ENCODE measurements at regions not wholly inside any gene's neighbourhood (a gene's known extent, or its start where the extent isn't known, plus 50 kb on each side); places are given as distances from the start of the nearest gene placed in this dataset.

DNA sequence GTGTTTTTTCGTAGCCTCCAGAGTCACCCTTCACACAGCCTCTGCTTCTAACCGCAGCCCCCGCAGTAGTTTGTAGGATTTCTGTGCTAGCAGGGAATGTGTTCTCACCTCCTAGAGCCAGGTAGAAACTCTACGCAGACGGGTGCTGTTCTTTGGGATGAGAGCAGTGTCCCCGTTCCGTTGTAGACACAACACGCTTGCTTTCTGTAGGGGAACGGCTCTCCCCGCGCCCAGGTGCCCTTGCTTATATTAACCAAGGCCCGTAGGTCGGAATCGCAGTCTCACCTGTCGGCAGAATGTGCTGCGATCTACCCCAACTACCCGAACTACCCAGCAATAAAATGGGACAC is 111.8 kb upstream of the NBPF11 start (continued):
- no peak for TF ChIP-seq SNAPC5 (CRISPR knock-in tag; IDR thresholded peaks at IDR 0.05; ENCODE audit: borderline replicate concordance)
- 0 out of 2 replicates have a peak, but pooled peaks have one; percentile 56 for TF ChIP-seq ZKSCAN5 (CRISPR knock-in tag; IDR thresholded peaks at IDR 0.05)
- TF ChIP-seq TAF1 (CRISPR knock-in tag; IDR thresholded peaks at IDR 0.05): 0 out of 2 replicates have a peak, but pooled peaks have one; percentile 9

DNA sequence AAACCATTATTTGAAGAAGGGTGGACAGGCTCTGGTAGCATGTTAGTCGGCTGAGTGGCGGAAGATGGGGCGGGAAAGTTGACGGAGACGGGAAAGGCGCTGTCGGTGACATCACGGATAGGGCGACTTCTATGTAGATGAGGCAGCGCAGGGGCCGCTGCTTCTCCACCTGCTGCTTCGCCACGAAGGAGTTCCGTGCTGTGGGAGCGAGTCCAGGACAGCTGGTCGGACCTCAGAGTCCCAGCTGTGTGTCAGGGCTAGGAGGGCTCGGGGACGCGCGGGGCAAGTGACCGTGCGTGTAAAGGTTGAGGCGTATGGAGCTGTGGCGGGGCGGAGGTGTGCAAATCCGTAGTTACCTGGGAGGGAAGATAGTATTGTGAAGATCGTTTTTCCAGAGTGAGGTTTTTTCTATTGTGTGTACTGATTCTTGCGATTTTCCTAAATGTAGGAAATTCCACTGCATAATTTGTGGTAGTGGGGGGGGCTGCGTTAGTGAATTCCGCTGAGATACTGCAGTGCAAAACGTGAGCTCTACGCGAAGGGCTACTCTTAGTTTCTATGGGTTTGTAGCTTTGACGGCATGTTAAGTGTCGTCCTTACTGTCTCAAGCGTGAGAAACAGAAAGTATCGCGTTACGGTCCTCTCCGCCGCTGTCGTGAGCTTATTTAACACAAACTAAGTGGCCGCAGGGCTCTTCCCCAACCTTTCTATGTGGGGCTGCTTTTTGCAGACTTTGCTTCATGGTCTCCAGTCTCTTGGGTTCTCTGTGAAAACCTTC is 111.2 kb upstream of the NBPF11 start:
- H2AFZ ChIP-seq (ENCODE audit: low read length): peak overlapping the region; percentile 9
- TSS peak; percentile 100 for BruUV-seq (replicated peaks)
- H3K4me2 ChIP-seq (ENCODE audit: low read depth, low read length): peak overlapping the region; percentile 89
- ChIA-PET CTCF (ENCODE audit: low intra/inter-chr PET ratio, low total read pairs) (no interaction called here), POLR2A (interaction anchor here (0.8 to 1.3 kb wide), 5 partner anchors 34 to 225 kb away, joined by 3 to 34 read pairs (median 3); no protein-coding TSS in a partner anchor)
- H3K36me3 ChIP-seq (replicated peaks in 1 of 2; ENCODE audit: control insufficient read depth in 1 of 2, insufficient read depth in 2 of 2, low read length in 2 of 2): no peaks in the 10 kb centered on the region
- H3K27me3 ChIP-seq (ENCODE audit: control insufficient read depth in 1 of 2, insufficient read depth in 2 of 2, low read length in 2 of 2): peaks cover 0 to 9% of the 10 kb centered on the region in 2 experiments; a peak in 2 of 5 replicates
- FAIRE-seq (no peak), DNase-seq (ENCODE audit: low spot score) (peak; percentile 66), ATAC-seq (peak; percentile 90)
- no peak overlapping the region for H3K27ac ChIP-seq (ENCODE audit: extremely low read length, insufficient read depth, low read length)
- H4K20me1 ChIP-seq (ENCODE audit: insufficient read depth, low read length): no peaks in the 10 kb centered on the region
- peak overlapping the region; percentile 61 for H3K9ac ChIP-seq (ENCODE audit: insufficient read depth, low read depth, low read length)
- intact Hi-C loops (cut with micrococcal nuclease; ENCODE audit: unreplicated experiment): no loop called here
- peak overlapping the region; percentile 32 to 63 (median 53) for H3K4me3 ChIP-seq (replicated peaks in 1 of 3; ENCODE audit: insufficient read depth in 1 of 3, low read depth in 2 of 3, low read length in 3 of 3)
- H3K79me2 ChIP-seq (ENCODE audit: insufficient read depth, low read length): no peaks in the 10 kb centered on the region
- under 1% methylated on average over 33 of the region's 43 CpGs for WGBS (ENCODE audit: low lambda C conversion rate)
- H3K9me3 ChIP-seq (ENCODE audit: low read length): no peaks in the 10 kb centered on the region
- in situ Hi-C loops (cut with HindIII; ENCODE audit: extremely low pct_ligation_motif_present, low pct_unique_long_range_greater_than_20kb): no loop called here
- peaks cover 6% of the 10 kb centered on the region; the same call in 1 of the 2 replicates for H3K4me1 ChIP-seq (ENCODE audit: insufficient read depth, low read length)
- no peak for TF ChIP-seq DMTF1 (CRISPR knock-in tag; IDR thresholded peaks at IDR 0.05)
- 0 out of 2 replicates have a peak, but pooled peaks have one; percentile 46 for TF ChIP-seq ZNF468 (CRISPR knock-in tag; IDR thresholded peaks at IDR 0.05)
- TF ChIP-seq SNAPC2 (CRISPR knock-in tag; IDR thresholded peaks at IDR 0.05): peak; percentile 100
- no peak for TF ChIP-seq PHB2 (IDR thresholded peaks at IDR 0.05; ENCODE audit: partially characterized antibody)
- TF ChIP-seq ZBTB7A (CRISPR knock-in tag; IDR thresholded peaks at IDR 0.05): no peak
- TF ChIP-seq, protein P1, sequence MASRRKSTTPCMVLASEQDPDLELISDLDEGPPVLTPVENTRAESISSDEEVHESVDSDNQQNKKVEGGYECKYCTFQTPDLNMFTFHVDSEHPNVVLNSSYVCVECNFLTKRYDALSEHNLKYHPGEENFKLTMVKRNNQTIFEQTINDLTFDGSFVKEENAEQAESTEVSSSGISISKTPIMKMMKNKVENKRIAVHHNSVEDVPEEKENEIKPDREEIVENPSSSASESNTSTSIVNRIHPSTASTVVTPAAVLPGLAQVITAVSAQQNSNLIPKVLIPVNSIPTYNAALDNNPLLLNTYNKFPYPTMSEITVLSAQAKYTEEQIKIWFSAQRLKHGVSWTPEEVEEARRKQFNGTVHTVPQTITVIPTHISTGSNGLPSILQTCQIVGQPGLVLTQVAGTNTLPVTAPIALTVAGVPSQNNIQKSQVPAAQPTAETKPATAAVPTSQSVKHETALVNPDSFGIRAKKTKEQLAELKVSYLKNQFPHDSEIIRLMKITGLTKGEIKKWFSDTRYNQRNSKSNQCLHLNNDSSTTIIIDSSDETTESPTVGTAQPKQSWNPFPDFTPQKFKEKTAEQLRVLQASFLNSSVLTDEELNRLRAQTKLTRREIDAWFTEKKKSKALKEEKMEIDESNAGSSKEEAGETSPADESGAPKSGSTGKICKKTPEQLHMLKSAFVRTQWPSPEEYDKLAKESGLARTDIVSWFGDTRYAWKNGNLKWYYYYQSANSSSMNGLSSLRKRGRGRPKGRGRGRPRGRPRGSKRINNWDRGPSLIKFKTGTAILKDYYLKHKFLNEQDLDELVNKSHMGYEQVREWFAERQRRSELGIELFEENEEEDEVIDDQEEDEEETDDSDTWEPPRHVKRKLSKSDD (CRISPR knock-in tag; IDR thresholded peaks at IDR 0.05; ENCODE audit: low read depth): no peak
- TF ChIP-seq TFDP1 (CRISPR knock-in tag; IDR thresholded peaks at IDR 0.05; ENCODE audit: borderline replicate concordance): 0 out of 2 replicates have a peak, but pooled peaks have one; percentile 30
- no peak for TF ChIP-seq GTF3A (CRISPR knock-in tag; conservative IDR thresholded peaks at IDR 0.05)
- TF ChIP-seq ZNF280B (CRISPR knock-in tag; IDR thresholded peaks at IDR 0.05; ENCODE audit: borderline replicate concordance): 0 out of 2 replicates have a peak, but pooled peaks have one; percentile 46
- TF ChIP-seq ZNF709 (CRISPR knock-in tag; IDR thresholded peaks at IDR 0.05): 0 out of 2 replicates have a peak, but pooled peaks have one; percentile 26
- TF ChIP-seq HOXA3 (CRISPR knock-in tag; IDR thresholded peaks at IDR 0.05): peak; percentile 31; the same call in 1 of the 2 replicates
